GM18907 (cell line): ENCODE measurements at regions not wholly inside any gene's neighbourhood (a gene's known extent, or its start where the extent isn't known, plus 50 kb on each side); places are given as distances from the start of the nearest gene placed in this dataset.
"Not testable (repeated sequence)": the region's sequence is repeated elsewhere in the genome, so short reads cannot be mapped to it uniquely, and the experiment has no call there.

Experiments
- ATAC-seq: cut with Tn5 transposase; IDR thresholded peaks from one replicate; pipeline ENCODE4 v1.9.1; 2021; ENCODE audit warnings: mild to moderate bottlenecking, moderate library complexity; ENCODE audit not compliant: unreplicated experiment

DNA sequence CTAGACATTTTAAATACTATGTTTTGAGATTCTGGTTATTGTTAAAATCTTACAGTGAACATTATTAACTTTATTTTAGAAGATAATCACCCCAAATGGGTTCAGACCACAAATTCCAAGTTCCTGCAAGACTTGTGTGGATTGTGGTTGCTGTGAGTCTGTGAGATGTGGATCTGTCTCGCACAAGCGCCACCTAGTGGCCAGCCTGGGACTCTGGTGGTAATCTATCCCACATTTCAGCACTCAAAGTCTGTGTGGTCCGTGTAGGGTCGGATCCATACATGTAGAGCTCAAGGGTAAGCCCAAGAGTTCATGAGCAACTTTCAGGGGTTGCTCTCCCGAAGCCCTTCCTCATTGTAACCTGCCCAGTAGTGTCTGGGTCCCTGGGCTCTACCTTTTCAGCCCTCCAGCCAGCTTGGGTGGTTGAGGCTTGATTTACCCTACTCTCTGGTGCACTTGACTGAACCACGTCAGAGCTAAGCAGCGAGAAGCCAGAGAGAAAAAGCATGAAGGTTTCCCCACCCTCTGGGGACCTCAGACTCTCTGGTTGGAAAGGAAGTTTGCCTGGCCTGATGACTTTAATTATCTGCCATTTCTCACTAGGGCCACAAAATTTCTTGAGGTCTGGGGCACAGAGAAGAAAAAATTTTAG is 129.2 kb downstream of the ARHGAP11B start:
- peak; percentile 78 for ATAC-seq

DNA sequence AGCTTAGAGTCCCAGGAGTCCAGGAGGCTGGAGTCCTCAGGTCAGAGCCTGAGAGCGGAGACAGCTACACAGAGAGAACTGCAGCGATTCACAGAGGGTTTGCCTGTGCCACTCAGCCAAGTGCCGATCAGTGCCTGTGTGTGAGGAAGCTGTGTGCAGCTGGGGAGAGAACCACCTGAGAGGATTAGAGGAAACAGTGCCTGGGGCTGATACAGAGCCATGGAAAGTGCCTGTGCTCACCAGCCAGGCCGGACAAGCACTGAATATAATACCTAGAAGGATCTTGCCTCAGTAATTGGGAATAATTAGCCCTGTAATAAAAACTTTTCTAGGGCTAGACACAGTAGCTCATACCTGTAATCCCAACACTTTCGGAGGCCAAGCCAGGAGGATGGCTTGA is 134.7 kb downstream of the ARHGAP11B start:
- ATAC-seq, result not testable (repeated sequence)

GRCh38 chr15:30761365-30761764 is 135.4 kb downstream of the ARHGAP11B start:
- not testable (repeated sequence) for ATAC-seq

DNA sequence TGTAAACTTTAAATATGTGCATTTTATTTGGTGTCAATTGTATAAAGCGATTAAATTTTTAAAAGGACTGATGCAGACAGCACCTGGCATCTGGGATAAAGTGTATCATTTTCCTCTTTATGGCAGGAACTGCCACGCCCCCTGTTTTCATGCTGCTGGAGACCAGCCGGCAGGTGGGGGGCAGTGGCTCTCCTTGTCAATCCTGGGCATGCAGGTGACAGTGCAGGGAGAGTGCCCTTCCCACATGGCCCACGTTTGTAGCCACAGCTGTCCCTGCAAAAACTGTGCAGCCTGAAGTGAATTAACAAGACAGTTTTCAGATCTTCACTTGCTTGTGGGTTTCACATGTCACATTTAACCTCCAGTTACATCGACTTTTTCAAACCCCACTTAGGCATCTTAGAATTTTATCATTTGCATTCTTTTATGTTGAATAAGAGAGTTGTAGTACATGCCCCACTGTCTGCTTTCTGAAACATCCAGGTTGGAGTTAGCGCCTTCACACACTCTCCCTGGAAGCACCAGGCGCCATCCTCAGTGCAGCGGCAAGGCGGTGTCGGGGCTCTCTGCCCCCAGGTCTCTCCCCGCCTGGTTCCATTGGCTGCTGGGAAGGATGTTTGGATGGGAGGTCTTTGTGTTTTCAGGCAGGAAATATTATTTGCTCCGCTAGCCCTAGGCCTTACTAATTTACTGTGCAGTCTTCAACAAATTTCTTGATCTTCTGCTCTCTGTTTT is 134.2 kb upstream of the FAN1 start:
- not testable (repeated sequence) for ATAC-seq

DNA sequence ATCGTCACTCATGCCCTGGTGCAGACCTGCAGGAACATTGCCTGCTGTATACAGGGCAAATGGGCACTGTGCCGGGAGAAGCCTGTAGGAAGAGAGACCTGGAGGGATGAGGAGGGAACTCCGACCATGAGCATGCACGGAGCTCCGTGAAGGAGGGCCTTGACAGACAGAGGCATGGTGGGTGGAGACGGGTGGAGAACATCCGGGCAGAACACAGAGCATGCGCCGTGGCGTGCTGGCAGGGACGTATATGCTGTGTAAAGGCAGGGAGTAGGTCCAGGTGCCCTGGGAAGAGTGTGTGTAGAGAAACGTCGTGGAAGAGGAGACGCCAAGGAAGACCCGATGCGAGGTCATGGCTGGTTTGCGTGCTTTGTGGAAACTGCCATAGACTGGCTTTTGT is 133.0 kb upstream of the FAN1 start:
- no peak for ATAC-seq

DNA sequence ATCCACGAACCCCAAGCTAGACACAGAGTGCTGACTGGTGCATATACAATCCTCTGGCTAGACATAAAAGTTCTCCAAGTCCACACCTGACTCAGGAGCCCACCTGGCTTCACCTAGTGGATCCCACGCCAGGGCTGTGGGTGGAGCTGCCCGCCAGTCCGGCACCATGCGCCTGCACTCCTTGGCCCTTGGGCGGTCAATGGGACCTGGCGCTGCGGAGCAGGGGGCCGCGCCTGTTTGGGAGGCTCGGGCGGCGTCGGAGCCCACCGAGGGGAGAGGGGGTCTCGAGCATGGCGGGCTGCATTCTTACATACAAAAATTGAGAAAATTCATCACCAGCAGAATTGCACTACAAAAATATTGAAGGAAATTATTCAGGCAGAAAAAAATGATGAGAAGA is 120.7 kb upstream of the FAN1 start:
- no peak for ATAC-seq

- ATAC-seq, result no peak
Measured at GRCh38 chr15:30788595-30788994, 115.1 kb upstream of the FAN1 start.

- no peak for ATAC-seq
Measured at GRCh38 chr15:30791239-30792175, 112.2 kb upstream of the FAN1 start.

- not testable (repeated sequence) for ATAC-seq
Measured at GRCh38 chr15:30792843-30793242, 110.9 kb upstream of the FAN1 start.

DNA sequence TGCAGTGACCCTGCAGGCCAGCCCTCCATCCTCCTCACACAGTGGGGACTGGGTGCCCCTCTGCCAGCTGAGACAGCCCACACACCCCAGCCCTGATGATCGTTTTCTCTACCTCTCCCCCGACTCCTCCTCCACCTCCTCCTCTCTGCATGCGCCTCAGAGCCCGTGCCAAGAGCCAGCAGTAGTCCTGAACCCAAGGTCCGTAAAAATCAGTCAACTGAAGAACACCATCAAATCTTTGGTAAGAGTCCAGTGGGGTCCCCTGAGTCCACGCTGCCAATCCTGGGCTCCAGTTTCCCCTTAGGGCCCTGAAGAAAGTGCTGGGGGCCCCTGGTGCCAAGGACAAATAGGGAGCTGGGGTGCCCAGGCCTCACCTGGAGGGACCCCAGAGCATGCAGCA is 109.3 kb upstream of the FAN1 start:
- no peak for ATAC-seq

GRCh38 chr15:30799565-30799964 is 104.2 kb upstream of the FAN1 start:
- ATAC-seq, result not testable (repeated sequence)

GRCh38 chr15:30801140-30801895 is 102.4 kb upstream of the FAN1 start:
- not testable (repeated sequence) for ATAC-seq

- ATAC-seq, result not testable (repeated sequence)
Measured at GRCh38 chr15:30802001-30802400, 101.7 kb upstream of the FAN1 start.

GRCh38 chr15:30803703-30804102 is 100.0 kb upstream of the FAN1 start:
- not testable (repeated sequence) for ATAC-seq

- no peak for ATAC-seq
Measured at GRCh38 chr15:30816430-30816829, 87.3 kb upstream of the FAN1 start.

- ATAC-seq, result peak; percentile 92
Measured at GRCh38 chr15:30823068-30823813, 80.5 kb upstream of the FAN1 start.

- ATAC-seq, result no peak
Measured at GRCh38 chr15:30824518-30825195, 79.1 kb upstream of the FAN1 start.

GRCh38 chr15:30827625-30828303 is 76.0 kb upstream of the FAN1 start:
- no peak for ATAC-seq

- ATAC-seq, result not testable (repeated sequence)
Measured at GRCh38 chr15:30828304-30828639, 75.4 kb upstream of the FAN1 start.
